ENCODE measurements at regions not wholly inside any gene's neighbourhood (a gene's known extent, or its start where the extent isn't known, plus 50 kb on each side); places are given as distances from the start of the nearest gene placed in this dataset.

- Histone ChIP-seq H3K9me3 (ENCODE audit: insufficient read depth, low read length) (no peaks in the 10 kb centered on the region), H2AFZ (ENCODE audit: low read depth, low read length, severe bottlenecking) (no peak overlapping the region), H3K27me3 (ENCODE audit: low read length) (no peaks in the 10 kb centered on the region), H3K4me2 (ENCODE audit: low read depth, low read length, poor library complexity, severe bottlenecking) (no peak overlapping the region), H3K27ac (ENCODE audit: low read depth, low read length) (no peak overlapping the region), H3F3A (ENCODE audit: insufficient read depth) (no peaks in the 10 kb centered on the region), H3K9me2 (replicated peaks; ENCODE audit: insufficient read depth, low read length) (no peaks in the 10 kb centered on the region), H3K79me2 (ENCODE audit: insufficient read depth, low read length) (no peaks in the 10 kb centered on the region), H3K36me3 (ENCODE audit: low read length) (no peaks in the 10 kb centered on the region), H4K20me1 (ENCODE audit: low read depth, low read length) (no peaks in the 10 kb centered on the region), H3K4me3 (ENCODE audit: insufficient read depth, low read length, poor library complexity, severe bottlenecking) (no peak overlapping the region), H3K9ac (ENCODE audit: low read length) (no peak overlapping the region)
- no peak for TF ChIP-seq EZH2phosphoT487 (conservative IDR thresholded peaks at IDR 0.05; ENCODE audit: low read length)
- TF ChIP-seq, protein P1, sequence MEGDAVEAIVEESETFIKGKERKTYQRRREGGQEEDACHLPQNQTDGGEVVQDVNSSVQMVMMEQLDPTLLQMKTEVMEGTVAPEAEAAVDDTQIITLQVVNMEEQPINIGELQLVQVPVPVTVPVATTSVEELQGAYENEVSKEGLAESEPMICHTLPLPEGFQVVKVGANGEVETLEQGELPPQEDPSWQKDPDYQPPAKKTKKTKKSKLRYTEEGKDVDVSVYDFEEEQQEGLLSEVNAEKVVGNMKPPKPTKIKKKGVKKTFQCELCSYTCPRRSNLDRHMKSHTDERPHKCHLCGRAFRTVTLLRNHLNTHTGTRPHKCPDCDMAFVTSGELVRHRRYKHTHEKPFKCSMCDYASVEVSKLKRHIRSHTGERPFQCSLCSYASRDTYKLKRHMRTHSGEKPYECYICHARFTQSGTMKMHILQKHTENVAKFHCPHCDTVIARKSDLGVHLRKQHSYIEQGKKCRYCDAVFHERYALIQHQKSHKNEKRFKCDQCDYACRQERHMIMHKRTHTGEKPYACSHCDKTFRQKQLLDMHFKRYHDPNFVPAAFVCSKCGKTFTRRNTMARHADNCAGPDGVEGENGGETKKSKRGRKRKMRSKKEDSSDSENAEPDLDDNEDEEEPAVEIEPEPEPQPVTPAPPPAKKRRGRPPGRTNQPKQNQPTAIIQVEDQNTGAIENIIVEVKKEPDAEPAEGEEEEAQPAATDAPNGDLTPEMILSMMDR (IDR thresholded peaks at IDR 0.05; ENCODE audit: insufficient read depth, low read length, poor library complexity, severe bottlenecking): no peak
Measured at GRCh38 chr13:71304861-71305260, 562.1 kb downstream of the DACH1 start.

GRCh38 chr13:71303144-71303543, 563.9 kb downstream of the DACH1 start:
- Histone ChIP-seq H3K9me2 (replicated peaks; ENCODE audit: insufficient read depth, low read length) (no peaks in the 10 kb centered on the region), H3K79me2 (ENCODE audit: insufficient read depth, low read length) (no peaks in the 10 kb centered on the region), H3K36me3 (ENCODE audit: low read length) (no peaks in the 10 kb centered on the region), H2AFZ (ENCODE audit: low read depth, low read length, severe bottlenecking) (no peak overlapping the region), H4K20me1 (ENCODE audit: low read depth, low read length) (no peaks in the 10 kb centered on the region), H3K4me2 (ENCODE audit: low read depth, low read length, poor library complexity, severe bottlenecking) (no peak overlapping the region), H3K9ac (ENCODE audit: low read length) (no peak overlapping the region), H3K4me3 (ENCODE audit: insufficient read depth, low read length, poor library complexity, severe bottlenecking) (no peak overlapping the region), H3K9me3 (ENCODE audit: insufficient read depth, low read length) (no peaks in the 10 kb centered on the region), H3K27ac (ENCODE audit: low read depth, low read length) (no peak overlapping the region), H3F3A (ENCODE audit: insufficient read depth) (no peaks in the 10 kb centered on the region), H3K27me3 (ENCODE audit: low read length) (no peaks in the 10 kb centered on the region)
- no peak for TF ChIP-seq EZH2phosphoT487 (conservative IDR thresholded peaks at IDR 0.05; ENCODE audit: low read length)
- TF ChIP-seq, protein P1 (IDR thresholded peaks at IDR 0.05; ENCODE audit: insufficient read depth, low read length, poor library complexity, severe bottlenecking): no peak

DNA sequence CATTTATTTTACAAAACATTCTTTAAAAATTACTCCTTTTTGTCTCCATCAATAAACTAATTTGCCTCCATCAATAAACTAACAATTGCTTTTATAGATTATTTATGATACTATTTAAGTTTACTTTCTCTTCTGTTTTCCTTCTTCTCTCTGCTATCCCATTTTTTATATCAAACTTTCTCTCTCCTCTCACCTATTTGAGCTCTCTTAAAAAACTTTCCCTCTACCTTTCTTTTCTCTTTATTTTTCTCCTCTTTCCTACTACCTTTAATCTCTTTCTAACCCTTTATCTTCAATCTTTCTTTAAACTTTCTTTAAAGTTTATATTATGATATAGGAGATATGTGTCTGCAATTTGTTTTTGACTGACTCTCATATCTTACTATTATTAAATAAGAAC, 566.4 kb downstream of the DACH1 start:
- no peaks in the 10 kb centered on the region for H4K20me1 ChIP-seq (ENCODE audit: low read depth, low read length)
- H3K36me3 ChIP-seq (ENCODE audit: low read length): no peaks in the 10 kb centered on the region
- no peaks in the 10 kb centered on the region for H3K9me3 ChIP-seq (ENCODE audit: insufficient read depth, low read length)
- H3K79me2 ChIP-seq (ENCODE audit: insufficient read depth, low read length): no peaks in the 10 kb centered on the region
- no peak overlapping the region for H3K4me2 ChIP-seq (ENCODE audit: low read depth, low read length, poor library complexity, severe bottlenecking)
- no peaks in the 10 kb centered on the region for H3F3A ChIP-seq (ENCODE audit: insufficient read depth)
- H3K9ac ChIP-seq (ENCODE audit: low read length): no peak overlapping the region
- TF ChIP-seq, protein P1 (IDR thresholded peaks at IDR 0.05; ENCODE audit: insufficient read depth, low read length, poor library complexity, severe bottlenecking): no peak
- no peak for TF ChIP-seq EZH2phosphoT487 (conservative IDR thresholded peaks at IDR 0.05; ENCODE audit: low read length)
- no peaks in the 10 kb centered on the region for H3K27me3 ChIP-seq (ENCODE audit: low read length)
- no peak overlapping the region for H3K27ac ChIP-seq (ENCODE audit: low read depth, low read length)
- no peak overlapping the region for H3K4me3 ChIP-seq (ENCODE audit: insufficient read depth, low read length, poor library complexity, severe bottlenecking)
- no peaks in the 10 kb centered on the region for H3K9me2 ChIP-seq (replicated peaks; ENCODE audit: insufficient read depth, low read length)
- H2AFZ ChIP-seq (ENCODE audit: low read depth, low read length, severe bottlenecking): no peak overlapping the region

DNA sequence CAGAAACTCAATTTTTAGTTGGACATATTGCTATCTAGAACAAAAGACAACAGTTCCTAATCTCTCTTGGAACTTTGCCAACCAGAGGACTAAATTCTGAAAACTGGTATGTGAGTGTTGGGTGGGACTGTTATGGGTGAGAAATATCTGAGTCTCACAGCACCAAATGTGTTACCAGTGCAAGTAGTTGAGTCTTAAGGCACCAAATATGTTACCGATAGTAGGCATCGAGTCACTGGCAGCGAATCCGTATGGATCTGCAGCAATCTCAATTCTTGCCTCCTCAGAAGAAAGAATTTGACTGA, 575.2 kb downstream of the DACH1 start:
- H3K9me3 ChIP-seq (ENCODE audit: insufficient read depth, low read length): no peaks in the 10 kb centered on the region
- H3K36me3 ChIP-seq (ENCODE audit: low read length): no peaks in the 10 kb centered on the region
- no peaks in the 10 kb centered on the region for H3K9me2 ChIP-seq (replicated peaks; ENCODE audit: insufficient read depth, low read length)
- H3K79me2 ChIP-seq (ENCODE audit: insufficient read depth, low read length): no peaks in the 10 kb centered on the region
- no peak overlapping the region for H3K27ac ChIP-seq (ENCODE audit: low read depth, low read length)
- H2AFZ ChIP-seq (ENCODE audit: low read depth, low read length, severe bottlenecking): no peak overlapping the region
- no peaks in the 10 kb centered on the region for H3K27me3 ChIP-seq (ENCODE audit: low read length)
- no peak for TF ChIP-seq EZH2phosphoT487 (conservative IDR thresholded peaks at IDR 0.05; ENCODE audit: low read length)
- TF ChIP-seq, protein P1 (IDR thresholded peaks at IDR 0.05; ENCODE audit: insufficient read depth, low read length, poor library complexity, severe bottlenecking): no peak
- H3K9ac ChIP-seq (ENCODE audit: low read length): no peak overlapping the region
- H3K4me2 ChIP-seq (ENCODE audit: low read depth, low read length, poor library complexity, severe bottlenecking): no peak overlapping the region
- no peaks in the 10 kb centered on the region for H3F3A ChIP-seq (ENCODE audit: insufficient read depth)
- no peak overlapping the region for H3K4me3 ChIP-seq (ENCODE audit: insufficient read depth, low read length, poor library complexity, severe bottlenecking)
- H4K20me1 ChIP-seq (ENCODE audit: low read depth, low read length): no peaks in the 10 kb centered on the region
